ENCODE measurements at regions not wholly inside any gene's neighbourhood (a gene's known extent, or its start where the extent isn't known, plus 50 kb on each side); places are given as distances from the start of the nearest gene placed in this dataset.

GRCh38 chr12:34214011-34214410 is 191.7 kb downstream of the ALG10 start:
- Mint-ChIP-seq H3K9me3 (ENCODE audit: unreplicated experiment) (peaks cover 10% of the 10 kb centered on the region), H3K36me3 (ENCODE audit: insufficient read depth, unreplicated experiment) (no peaks in the 10 kb centered on the region), H3K27ac (ENCODE audit: low read depth, unreplicated experiment) (no peak overlapping the region), H3K4me3 (ENCODE audit: unreplicated experiment) (no peak overlapping the region), H3K27me3 (ENCODE audit: insufficient read depth, unreplicated experiment) (no peaks in the 10 kb centered on the region), H3K4me1 (ENCODE audit: insufficient read depth, unreplicated experiment) (peaks cover 8% of the 10 kb centered on the region)
- DNase-seq (ENCODE audit: unreplicated experiment) = no peak
- BruUV-seq (replicated peaks) = no TSS peak
- no peak for TF ChIP-seq CTCF (IDR thresholded peaks at IDR 0.05; ENCODE audit: unreplicated experiment)
- ChIA-PET CTCF (interaction anchor here (0.6 to 1.5 kb wide), 2 partner anchors 15 to 88 kb away, joined by 3 to 4 read pairs; no protein-coding TSS in a partner anchor), POLR2A (no interaction called here)
- intact Hi-C loops (cut with micrococcal nuclease) = no loop called here

- Mint-ChIP-seq H3K27me3 (ENCODE audit: insufficient read depth, unreplicated experiment) (no peaks in the 10 kb centered on the region), H3K27ac (ENCODE audit: low read depth, unreplicated experiment) (no peak overlapping the region), H3K4me3 (ENCODE audit: unreplicated experiment) (no peak overlapping the region), H3K36me3 (ENCODE audit: insufficient read depth, unreplicated experiment) (no peaks in the 10 kb centered on the region), H3K4me1 (ENCODE audit: insufficient read depth, unreplicated experiment) (peaks cover 8% of the 10 kb centered on the region), H3K9me3 (ENCODE audit: unreplicated experiment) (peaks cover 10% of the 10 kb centered on the region)
- no TSS peak for BruUV-seq (replicated peaks)
- ChIA-PET POLR2A (no interaction called here), CTCF (interaction anchor here (0.6 to 2.1 kb wide), 8 partner anchors 16 to 345 kb away, joined by 3 to 10 read pairs (median 4); no protein-coding TSS in a partner anchor)
- no peak for DNase-seq (ENCODE audit: unreplicated experiment)
- intact Hi-C loops (cut with micrococcal nuclease) = no loop called here
- TF ChIP-seq CTCF (IDR thresholded peaks at IDR 0.05; ENCODE audit: unreplicated experiment) = no peak
Measured at GRCh38 chr12:34215213-34215892, 193.1 kb downstream of the ALG10 start.

- Mint-ChIP-seq H3K4me1 (ENCODE audit: insufficient read depth, unreplicated experiment) (peaks cover 8% of the 10 kb centered on the region), H3K27ac (ENCODE audit: low read depth, unreplicated experiment) (no peak overlapping the region), H3K27me3 (ENCODE audit: insufficient read depth, unreplicated experiment) (no peaks in the 10 kb centered on the region), H3K9me3 (ENCODE audit: unreplicated experiment) (peaks cover 10% of the 10 kb centered on the region), H3K36me3 (ENCODE audit: insufficient read depth, unreplicated experiment) (no peaks in the 10 kb centered on the region), H3K4me3 (ENCODE audit: unreplicated experiment) (no peak overlapping the region)
- ChIA-PET POLR2A (no interaction called here), CTCF (interaction anchor here (1.1 to 2.1 kb wide), 3 partner anchors 15 to 93 kb away, joined by 7 to 10 read pairs (median 7); no protein-coding TSS in a partner anchor)
- TF ChIP-seq CTCF (IDR thresholded peaks at IDR 0.05; ENCODE audit: unreplicated experiment) = no peak
- no peak for DNase-seq (ENCODE audit: unreplicated experiment)
- BruUV-seq (replicated peaks) = no TSS peak
- intact Hi-C loops (cut with micrococcal nuclease) = no loop called here
Measured at GRCh38 chr12:34215893-34216285, 193.6 kb downstream of the ALG10 start.

- ChIA-PET CTCF (interaction anchor here (0.6 to 1.2 kb wide), 16 partner anchors 10 to 1226 kb away, joined by 3 to 20 read pairs (median 4); no protein-coding TSS in a partner anchor), POLR2A (no interaction called here)
- intact Hi-C loops (cut with micrococcal nuclease) = loop anchor here (1.0 to 2.0 kb wide), 3 partner anchors 94 to 407 kb away; no protein-coding TSS in a partner anchor
- H3K27ac Mint-ChIP-seq (ENCODE audit: low read depth, unreplicated experiment) = no peak overlapping the region
- TF ChIP-seq CTCF (IDR thresholded peaks at IDR 0.05; ENCODE audit: unreplicated experiment) = no peak
- no peak overlapping the region for H3K4me3 Mint-ChIP-seq (ENCODE audit: unreplicated experiment)
- peaks cover 8% of the 10 kb centered on the region for H3K4me1 Mint-ChIP-seq (ENCODE audit: insufficient read depth, unreplicated experiment)
- no peaks in the 10 kb centered on the region for H3K36me3 Mint-ChIP-seq (ENCODE audit: insufficient read depth, unreplicated experiment)
- no TSS peak for BruUV-seq (replicated peaks)
- peaks cover 10% of the 10 kb centered on the region for H3K9me3 Mint-ChIP-seq (ENCODE audit: unreplicated experiment)
- H3K27me3 Mint-ChIP-seq (ENCODE audit: insufficient read depth, unreplicated experiment) = no peaks in the 10 kb centered on the region
- DNase-seq (ENCODE audit: unreplicated experiment) = no peak
Measured at GRCh38 chr12:34217660-34218059, 195.4 kb downstream of the ALG10 start.

Measured in MCF 10A (cell line).